NCI-H526 (cell line): ENCODE measurements at regions not wholly inside any gene's neighbourhood (a gene's known extent, or its start where the extent isn't known, plus 50 kb on each side); places are given as distances from the start of the nearest gene placed in this dataset.

Source experiments
- DNase-seq, 2 experiments: peaks; one replicate each; lab custom pipeline; 2025; lab: John Stamatoyannopoulos, UW

GRCh38 chr9:7394002-7394774 lies 405.4 kb downstream of the DMAC1 start:
- no peak for DNase-seq

- no peak for DNase-seq
These were observed 407.4 kb downstream of the DMAC1 start for GRCh38 chr9:7392148-7392547.

- DNase-seq, result no peak
These were observed 410.8 kb downstream of the DMAC1 start for GRCh38 chr9:7388755-7389154.

GRCh38 chr9:7387840-7388239 lies 411.7 kb downstream of the DMAC1 start:
- DNase-seq, result no peak

- DNase-seq, result no peak
These were observed 417.3 kb downstream of the DMAC1 start for GRCh38 chr9:7382304-7382703.

GRCh38 chr9:7377489-7377888 lies 422.1 kb downstream of the DMAC1 start:
- DNase-seq, result no peak

GRCh38 chr9:7376833-7377232 lies 422.7 kb downstream of the DMAC1 start:
- DNase-seq, result no peak

GRCh38 chr9:7376213-7376612 lies 423.4 kb downstream of the DMAC1 start:
- DNase-seq, result no peak

GRCh38 chr9:7375013-7375511 lies 424.5 kb downstream of the DMAC1 start:
- peak; percentile 79 to 81 for DNase-seq

GRCh38 chr9:7370988-7371387 lies 428.6 kb downstream of the DMAC1 start:
- no peak for DNase-seq

GRCh38 chr9:7370381-7370780 lies 429.2 kb downstream of the DMAC1 start:
- no peak for DNase-seq

GRCh38 chr9:7369384-7369821 lies 430.2 kb downstream of the DMAC1 start:
- DNase-seq, result no peak

GRCh38 chr9:7368410-7369292 lies 430.9 kb downstream of the DMAC1 start:
- no peak for DNase-seq

- no peak for DNase-seq
These were observed 431.9 kb downstream of the DMAC1 start for GRCh38 chr9:7367726-7368125.

GRCh38 chr9:7366121-7366520 lies 433.5 kb downstream of the DMAC1 start:
- no peak for DNase-seq

- DNase-seq, result no peak
These were observed 435.7 kb downstream of the DMAC1 start for GRCh38 chr9:7363777-7364477.

GRCh38 chr9:7360513-7360912 lies 439.1 kb downstream of the DMAC1 start:
- no peak for DNase-seq

- DNase-seq, result no peak
These were observed 440.7 kb downstream of the DMAC1 start for GRCh38 chr9:7358876-7359275.

- DNase-seq, result no peak
These were observed 444.9 kb downstream of the DMAC1 start for GRCh38 chr9:7354704-7355103.

GRCh38 chr9:7348692-7349091 lies 450.9 kb downstream of the DMAC1 start:
- DNase-seq, result no peak

- DNase-seq, result no peak
These were observed 452.0 kb downstream of the DMAC1 start for GRCh38 chr9:7347556-7347955.

GRCh38 chr9:7346144-7346543 lies 453.4 kb downstream of the DMAC1 start:
- DNase-seq, result no peak
